AG09319 (cell line): ENCODE measurements at regions not wholly inside any gene's neighbourhood (a gene's known extent, or its start where the extent isn't known, plus 50 kb on each side); places are given as distances from the start of the nearest gene placed in this dataset.

ENCODE experiments used
- DNase-seq: peaks from one replicate; pipeline ENCODE4 v3.0.0-alpha.2; 2010; ENCODE audit warnings: low read depth; ENCODE audit errors: extremely low read depth
- CTCF ChIP-seq: IDR thresholded peaks from 2 replicates; pipeline ENCODE4 v1.5.1; 2011; ENCODE audit warnings: low read depth, mild to moderate bottlenecking, inconsistent platforms, low read length, moderate library complexity

DNA sequence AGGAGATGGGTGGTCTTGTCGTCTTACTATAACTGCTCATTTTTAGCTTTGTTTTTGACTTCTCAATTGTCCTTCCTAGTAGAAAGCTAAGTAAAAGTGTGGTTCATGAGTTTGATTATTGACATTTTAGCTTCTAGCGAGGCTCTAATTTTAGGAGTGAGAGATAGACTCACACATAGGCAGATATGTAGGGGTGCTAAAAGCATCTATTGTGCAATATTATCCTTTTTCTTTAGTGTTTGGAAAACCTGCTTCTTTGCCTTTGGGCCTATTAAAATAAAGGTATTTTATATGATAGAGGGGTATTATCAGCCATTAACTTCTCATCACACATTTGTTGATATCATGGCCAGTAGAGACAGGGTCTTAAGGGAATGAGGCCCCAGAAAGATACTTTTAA, 195.3 kb downstream of the SPRY1 start:
- no peak for DNase-seq
- TF ChIP-seq CTCF, result no peak

DNA sequence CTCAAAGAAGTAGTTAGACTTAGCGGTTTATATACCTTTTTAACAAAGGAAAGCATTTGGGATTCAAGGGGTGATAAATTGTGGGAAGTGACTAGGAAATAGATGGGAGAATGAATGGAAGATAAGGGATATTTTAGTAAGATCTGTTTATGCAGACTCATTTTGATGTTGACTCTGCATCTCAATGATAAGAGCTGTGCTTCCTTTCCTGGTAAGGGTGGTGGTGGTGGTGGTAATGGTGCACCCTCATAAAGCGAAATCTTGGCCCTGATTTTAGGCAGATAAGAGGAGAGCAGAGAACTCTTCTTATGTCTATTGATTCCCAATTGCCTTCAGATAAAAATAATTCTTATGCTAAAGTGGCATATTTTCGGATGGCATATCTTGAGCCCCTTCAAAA, 197.1 kb downstream of the SPRY1 start:
- TF ChIP-seq CTCF, result no peak
- no peak for DNase-seq

DNA sequence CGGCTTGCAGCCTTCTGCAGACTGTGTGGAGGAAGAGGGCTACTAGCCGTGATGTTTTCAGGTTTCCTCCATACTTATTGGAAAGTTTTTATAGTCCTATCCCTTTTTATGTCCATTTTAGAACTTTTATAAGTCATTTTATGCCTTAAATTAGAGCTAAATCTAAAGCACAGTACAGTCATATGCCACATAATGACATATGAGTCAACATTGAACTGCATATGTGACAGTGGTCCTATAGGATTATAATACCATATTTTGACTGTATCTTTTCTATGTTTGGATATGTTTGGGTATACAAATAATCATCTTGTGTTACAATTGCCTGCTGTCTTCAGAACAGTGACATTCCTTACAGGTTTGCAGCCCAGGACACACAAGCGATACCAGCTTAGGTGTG, 200.2 kb downstream of the SPRY1 start:
- no peak for TF ChIP-seq CTCF
- no peak for DNase-seq

DNA sequence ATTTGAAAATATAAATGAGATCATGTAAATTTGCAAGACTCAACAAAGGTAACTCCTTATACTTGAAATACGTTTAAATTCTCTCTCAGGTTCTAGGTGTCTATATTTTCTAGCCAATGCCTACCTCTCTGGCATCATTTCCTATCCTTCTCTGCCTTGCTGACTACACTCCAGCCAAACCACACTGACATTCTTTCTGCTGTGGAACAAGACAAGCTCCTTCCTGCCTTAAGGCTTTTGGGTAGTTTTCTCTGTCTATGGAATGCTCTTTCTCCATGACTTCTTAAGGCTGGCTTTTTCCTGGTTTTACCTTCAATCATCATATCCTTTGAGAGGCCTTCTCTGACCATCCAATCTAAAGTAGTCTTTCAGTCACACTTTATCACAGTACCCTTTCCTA, 201.0 kb downstream of the SPRY1 start:
- DNase-seq, result no peak
- TF ChIP-seq CTCF, result no peak

DNA sequence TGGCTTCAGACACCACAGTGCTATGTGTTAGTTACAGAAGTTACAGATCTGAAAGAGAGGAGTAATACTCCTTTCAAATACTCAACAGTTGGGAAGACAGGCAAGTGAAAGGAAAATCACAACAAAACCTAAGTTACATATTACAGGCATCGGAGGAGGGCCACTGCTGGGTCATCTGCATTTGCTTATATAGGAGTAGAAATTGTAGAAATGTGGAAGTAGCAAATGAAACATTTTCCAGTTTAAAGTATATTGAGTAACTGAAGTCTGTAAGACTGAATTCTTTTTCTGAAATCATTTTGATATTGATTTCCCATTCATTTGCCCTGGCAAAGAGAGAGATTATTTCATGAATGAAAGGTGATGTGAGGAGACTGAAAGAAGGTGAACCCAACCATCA, 201.7 kb downstream of the SPRY1 start:
- no peak for DNase-seq
- TF ChIP-seq CTCF, result no peak

DNA sequence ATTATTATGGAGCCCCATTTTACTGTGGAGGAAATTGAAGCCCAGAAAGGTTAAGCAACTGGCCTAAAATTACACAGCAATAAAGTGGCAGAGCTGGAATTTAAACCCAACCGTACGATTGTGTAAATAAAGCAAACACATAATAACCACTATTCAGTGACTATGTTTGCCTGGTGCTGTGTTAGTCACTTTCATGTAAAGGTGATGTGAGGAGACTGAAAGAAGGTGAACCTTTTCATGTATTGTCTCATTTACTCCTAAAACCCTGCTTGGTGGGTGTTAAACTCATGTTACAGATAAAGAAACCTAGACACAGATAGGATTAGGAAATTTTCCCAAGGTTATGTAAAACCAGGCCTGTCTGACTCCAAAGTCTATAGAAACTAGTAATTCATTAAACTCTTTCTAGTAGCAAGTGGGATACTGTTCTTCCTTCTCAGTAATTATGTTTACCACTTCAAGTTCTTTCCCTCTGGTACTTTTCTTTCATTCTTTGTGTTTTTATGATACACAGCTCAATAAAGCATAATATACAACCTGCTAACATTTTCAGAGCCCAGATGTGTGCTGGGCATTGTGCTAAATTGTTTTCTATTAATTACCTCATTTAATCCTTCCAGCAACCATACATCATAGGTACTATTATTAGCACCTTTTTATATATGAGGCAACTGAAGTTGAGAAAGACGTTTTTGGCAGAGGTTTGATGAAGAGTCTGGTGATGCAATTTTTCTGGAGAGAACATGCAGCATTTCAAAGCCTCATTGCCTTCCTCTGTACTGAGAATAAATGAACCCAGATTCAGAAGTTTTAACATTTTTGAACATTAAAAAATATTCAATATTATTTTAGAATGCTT, 202.7 kb downstream of the SPRY1 start:
- no peak for TF ChIP-seq CTCF
- DNase-seq, result no peak

- TF ChIP-seq CTCF, result no peak
- DNase-seq, result no peak
Observed at GRCh38 chr4:123599920-123600810, 203.6 kb downstream of the SPRY1 start.
